Body of pancreas (tissue), 4 donors: ENCODE measurements at regions not wholly inside any gene's neighbourhood (a gene's known extent, or its start where the extent isn't known, plus 50 kb on each side); places are given as distances from the start of the nearest gene placed in this dataset.

ENCODE experiments used
- ATAC-seq: fragments of 150-250 bp; one replicate; pipeline ENCODE4 v1.9.1; 2016
- DNase-seq, 4 donors: peaks; one replicate each; pipeline ENCODE4 v3.0.0-alpha.2; 2019
- H3K27ac ChIP-seq, 4 donors: fragments of 200-600 bp; sonication (generic); 1 replicate in 3 of 4; 2 replicates in 1 of 4; pipeline versions ENCODE4 v1.5.1 to v1.6.1; 2016 to 2019; ENCODE audit warnings: mild to moderate bottlenecking in 1 of 4, mixed read lengths in 1 of 4, moderate library complexity in 1 of 4
- H3K27me3 ChIP-seq, 2 donors: fragments of 200-600 bp; sonication (generic); one replicate each; pipeline ENCODE4 v1.6.0; 2016; ENCODE audit warnings: mild to moderate bottlenecking in 1 of 2
- H3K36me3 ChIP-seq, 2 donors: fragments of 200-600 bp; sonication (generic); replicated peaks in 1 of 2; 2 replicates each; pipeline ENCODE4 v1.5.1; 2016; ENCODE audit warnings: low read depth in 2 of 2; ENCODE audit not compliant: insufficient read depth in 1 of 2
- H3K4me1 ChIP-seq: fragments of 200-600 bp; sonication (generic); one replicate; pipeline ENCODE4 v1.6.0; 2016
- H3K4me3 ChIP-seq, 2 donors: fragments of 200-600 bp; sonication (generic); 1 replicate in 1 of 2; 2 replicates in 1 of 2; pipeline ENCODE4 v1.5.1; 2016 to 2019
- H3K9me3 ChIP-seq, 3 donors: fragments of 200-600 bp; sonication (generic); 1 replicate in 2 of 3; 2 replicates in 1 of 3; pipeline ENCODE4 v1.5.1; 2016
- CTCF ChIP-seq, 7 experiments: fragments of 450-650 bp in 4 of 7; fragments of 200-600 bp in 3 of 7; sonication (generic) in 3 of 7; IDR thresholded peaks; one replicate each; pipeline ENCODE4 v1.5.1; 2016 to 2019; ENCODE audit warnings: antibody characterized with exemption in 7 of 7
- POLR2A ChIP-seq, 3 donors: fragments of 450-650 bp; IDR thresholded peaks; one replicate each; pipeline ENCODE4 v1.6.1; 2016; ENCODE audit warnings: antibody characterized with exemption in 3 of 3, mild to moderate bottlenecking in 2 of 3
- WGBS, 2 donors: methylation state at CpG; one replicate each; pipeline ENCODE4 v1.1.5; 2017; 5-methylcytosine and 5-hydroxymethylcytosine counted together
- intact Hi-C: fragments of 100-400 bp; cut with DNase I; formaldehyde crosslinking; loops from one replicate; pipeline ENCODE4 v1.15.1; 2023

- Histone ChIP-seq H3K27me3 (no peaks in the 10 kb centered on the region), H3K36me3 (no peaks in the 10 kb centered on the region), H3K4me1 (no peaks in the 10 kb centered on the region), H3K9me3 (no peaks in the 10 kb centered on the region), H3K4me3 (no peak overlapping the region), H3K27ac (no peak overlapping the region)
- intact Hi-C loops: no loop called here
- WGBS, 2 donors: 16 to 23% methylated on average over 9 of the region's 9 CpGs
- TF ChIP-seq POLR2A (IDR thresholded peaks at IDR 0.05) (no peak), CTCF (IDR thresholded peaks at IDR 0.05) (no peak)
- no peak for DNase-seq
- ATAC-seq: no peak
These were observed 121.8 kb upstream of the PAX6 start for GRCh38 chr11:31932879-31933278.

GRCh38 chr11:31927982-31928381 is 116.9 kb upstream of the PAX6 start:
- no peak overlapping the region for H3K27ac ChIP-seq
- H3K27me3 ChIP-seq: no peaks in the 10 kb centered on the region
- no peaks in the 10 kb centered on the region for H3K36me3 ChIP-seq
- no peaks in the 10 kb centered on the region for H3K9me3 ChIP-seq
- H3K4me3 ChIP-seq: no peak overlapping the region
- ATAC-seq (no peak), DNase-seq (no peak)
- TF ChIP-seq CTCF (IDR thresholded peaks at IDR 0.05) (no peak), POLR2A (IDR thresholded peaks at IDR 0.05) (no peak)
- intact Hi-C loops: no loop called here
- WGBS, 2 donors: 64 to 66% methylated on average over 4 of the region's 4 CpGs
- H3K4me1 ChIP-seq: no peaks in the 10 kb centered on the region

GRCh38 chr11:31926816-31927528 is 115.8 kb upstream of the PAX6 start:
- Histone ChIP-seq H3K9me3 (no peaks in the 10 kb centered on the region), H3K4me1 (no peaks in the 10 kb centered on the region), H3K27ac (no peak overlapping the region), H3K27me3 (no peaks in the 10 kb centered on the region), H3K36me3 (no peaks in the 10 kb centered on the region), H3K4me3 (no peak overlapping the region)
- TF ChIP-seq POLR2A (IDR thresholded peaks at IDR 0.05) (no peak), CTCF (IDR thresholded peaks at IDR 0.05) (no peak)
- intact Hi-C loops: no loop called here
- ATAC-seq (no peak), DNase-seq (no peak)
- WGBS, 2 donors: 44% methylated on average over 3 of the region's 3 CpGs

GRCh38 chr11:31926106-31926505 is 115.0 kb upstream of the PAX6 start:
- H3K36me3 ChIP-seq: no peaks in the 10 kb centered on the region
- H3K27me3 ChIP-seq: no peaks in the 10 kb centered on the region
- 59 to 67% methylated on average over 4 of the region's 4 CpGs for WGBS, 2 donors
- no peak for DNase-seq
- intact Hi-C loops: no loop called here
- H3K27ac ChIP-seq: no peak overlapping the region
- TF ChIP-seq POLR2A (IDR thresholded peaks at IDR 0.05): no peak
- H3K4me1 ChIP-seq: no peaks in the 10 kb centered on the region
- no peaks in the 10 kb centered on the region for H3K9me3 ChIP-seq
- no peak overlapping the region for H3K4me3 ChIP-seq
- no peak for ATAC-seq

GRCh38 chr11:31922450-31922849 is 111.3 kb upstream of the PAX6 start:
- H3K4me3 ChIP-seq: no peak overlapping the region
- H3K27ac ChIP-seq: no peak overlapping the region
- no peak for ATAC-seq
- TF ChIP-seq POLR2A (IDR thresholded peaks at IDR 0.05) (no peak), CTCF (IDR thresholded peaks at IDR 0.05) (no peak)
- intact Hi-C loops: no loop called here
- H3K36me3 ChIP-seq: no peaks in the 10 kb centered on the region
- WGBS, 2 donors: 45 to 51% methylated on average over 3 of the region's 3 CpGs
- no peaks in the 10 kb centered on the region for H3K9me3 ChIP-seq
- no peaks in the 10 kb centered on the region for H3K4me1 ChIP-seq
- no peak for DNase-seq
- H3K27me3 ChIP-seq: no peaks in the 10 kb centered on the region
